HCT116 (cell line): ENCODE measurements at regions not wholly inside any gene's neighbourhood (a gene's known extent, or its start where the extent isn't known, plus 50 kb on each side); places are given as distances from the start of the nearest gene placed in this dataset.

Source experiments
- ATAC-seq: fragments of 200-7000 bp; cut with Tn5 transposase; 2 replicates; pipeline ENCODE4 v1.9.1; 2020; ENCODE audit warnings: mild to moderate bottlenecking, moderate library complexity
- BruUV-seq: library from RNA; stranded (reverse); fragments of 400-500 nt; replicated peaks from 2 replicates; lab custom pipeline; 2021; lab: Mats Ljungman, UMichigan
- CTCF ChIA-PET: fragments of 300-600 bp; sonication (Branson Sonifier 250); formaldehyde crosslinking; loops from one replicate; lab custom pipeline; 2021; ENCODE audit warnings: antibody characterized with exemption; lab: Charles Lee
- POLR2A ChIA-PET: fragments of 300-600, 350-600 bp; sonication (Branson Sonifier 250); formaldehyde crosslinking; loops from one replicate; lab custom pipeline; 2021; ENCODE audit warnings: antibody characterized with exemption; lab: Charles Lee
- RAD21 ChIA-PET, 2 experiments: fragments of 300-600 bp; sonication (Branson Sonifier 250); formaldehyde crosslinking; loops; one replicate each; lab custom pipeline; 2023; ENCODE audit warnings: low total read pairs in 2 of 2; ENCODE audit not compliant: uncharacterized antibody in 2 of 2, unreplicated experiment in 2 of 2, low non-redundant PET in 1 of 2; lab: Charles Lee
- DNase-seq: peaks from one replicate; pipeline ENCODE4 v3.0.0-alpha.2; 2010; ENCODE audit warnings: low read depth, low spot score
- H2AFZ ChIP-seq: fragments of 200-600 bp; shearing (Covaris generic), sonication (generic); 2 replicates; pipeline ENCODE4 v1.6.1; 2017; ENCODE audit warnings: low read depth, mixed run types, mixed read lengths, antibody characterized with exemption, low read length; ENCODE audit not compliant: poor library complexity, severe bottlenecking
- H3K27ac ChIP-seq: 2 replicates; pipeline ENCODE4 v1.5.1; 2012; ENCODE audit warnings: low read depth, low read length
- H3K27me3 ChIP-seq: fragments of 200-600 bp; sonication (generic); 2 replicates; pipeline ENCODE4 v1.6.1; 2016; ENCODE audit warnings: mixed run types, low read length, mixed read lengths; ENCODE audit not compliant: insufficient read depth
- H3K36me3 ChIP-seq, 2 experiments: fragments of 200-500 bp in 1 of 2; fragments of 200-600 bp in 1 of 2; sonication (Bioruptor generic) in 1 of 2; sonication (generic) in 1 of 2; 2 replicates each; pipeline versions ENCODE4 v1.5.1 to v1.6.1; 2014 to 2016; ENCODE audit warnings: low read length in 2 of 2, inconsistent platforms in 1 of 2, mixed read lengths in 1 of 2, mixed run types in 1 of 2; ENCODE audit not compliant: insufficient read depth in 2 of 2, control insufficient read depth in 1 of 2
- H3K4me1 ChIP-seq, 2 experiments: fragments of 200-600 bp in 1 of 2; sonication (generic) in 1 of 2; 2 replicates each; pipeline versions ENCODE4 v1.5.1 to v1.6.1; 2012 to 2017; ENCODE audit warnings: low read length in 2 of 2, inconsistent platforms in 1 of 2, mild to moderate bottlenecking in 1 of 2, mixed read lengths in 1 of 2, mixed run types in 1 of 2, moderate library complexity in 1 of 2; ENCODE audit not compliant: insufficient read depth in 2 of 2, control insufficient read depth in 1 of 2
- H3K4me2 ChIP-seq: fragments of 200-600 bp; sonication (generic); 2 replicates; pipeline ENCODE4 v1.6.1; 2017; ENCODE audit warnings: mixed run types, low read length, mixed read lengths
- H3K4me3 ChIP-seq, 2 experiments: fragments of 200-600 bp in 1 of 2; sonication (generic) in 1 of 2; replicated peaks in 1 of 2; 2 replicates each; pipeline ENCODE4 v1.5.1; 2011 to 2016; ENCODE audit warnings: low read length in 2 of 2, control low read depth in 1 of 2, low read depth in 1 of 2, mild to moderate bottlenecking in 1 of 2, mixed read lengths in 1 of 2, mixed run types in 1 of 2
- H3K79me2 ChIP-seq: fragments of 200-600 bp; sonication (generic); 2 replicates; pipeline ENCODE4 v1.6.1; 2017; ENCODE audit warnings: mild to moderate bottlenecking, mixed run types, low read length, moderate library complexity, mixed read lengths; ENCODE audit not compliant: insufficient read depth
- H3K9ac ChIP-seq: fragments of 200-600 bp; sonication (generic); 2 replicates; pipeline ENCODE4 v1.6.1; 2016; ENCODE audit warnings: low read length, mixed read lengths
- H3K9me2 ChIP-seq: fragments of 200-600 bp; sonication (generic), shearing (Covaris generic); 2 replicates; pipeline ENCODE4 v1.6.1; 2017; ENCODE audit warnings: mixed run types, mild to moderate bottlenecking, moderate library complexity; ENCODE audit not compliant: insufficient read depth
- H3K9me3 ChIP-seq, 2 experiments: fragments of 200-500 bp in 1 of 2; fragments of 200-600 bp in 1 of 2; sonication (Bioruptor generic) in 1 of 2; sonication (generic) in 1 of 2; 2 replicates each; pipeline ENCODE4 v1.6.1; 2014 to 2017; ENCODE audit warnings: low read length in 2 of 2, mixed read lengths in 2 of 2, inconsistent platforms in 1 of 2, low read depth in 1 of 2, mild to moderate bottlenecking in 1 of 2, mixed run types in 1 of 2, moderate library complexity in 1 of 2; ENCODE audit not compliant: control insufficient read depth in 1 of 2, insufficient read depth in 1 of 2
- H4K20me1 ChIP-seq: fragments of 200-600 bp; sonication (generic), shearing (Covaris generic); 2 replicates; pipeline ENCODE4 v1.6.1; 2017; ENCODE audit warnings: mixed run types, mild to moderate bottlenecking, moderate library complexity; ENCODE audit not compliant: insufficient read depth
- CEBPB ChIP-seq: IDR thresholded peaks from 2 replicates; pipeline ENCODE4 v1.6.1; 2012; ENCODE audit warnings: low read depth
- EGR1 ChIP-seq: IDR thresholded peaks from 2 replicates; pipeline ENCODE4 v1.6.1; 2012; ENCODE audit warnings: low read depth
- EZH2 ChIP-seq: fragments of 200-600 bp; sonication (generic); IDR thresholded peaks from 2 replicates; pipeline ENCODE4 v1.6.1; 2017; ENCODE audit warnings: antibody characterized with exemption, mixed run types
- EZH2phosphoT487 ChIP-seq: fragments of 200-600 bp; IDR thresholded peaks from 2 replicates; pipeline ENCODE4 v1.6.1; 2018; ENCODE audit warnings: antibody characterized with exemption, borderline replicate concordance
- JUND ChIP-seq: IDR thresholded peaks from 2 replicates; pipeline ENCODE4 v1.6.1; 2012
- POLR2AphosphoS5 ChIP-seq: IDR thresholded peaks from 2 replicates; pipeline ENCODE4 v1.6.1; 2011; ENCODE audit warnings: mild to moderate bottlenecking, low read depth, low read length, moderate library complexity
- RAD21 ChIP-seq: IDR thresholded peaks from 2 replicates; pipeline ENCODE4 v1.6.1; 2012; ENCODE audit warnings: low read depth, mild to moderate bottlenecking
- SIN3A ChIP-seq: IDR thresholded peaks from 2 replicates; pipeline ENCODE4 v1.6.1; 2012; ENCODE audit warnings: low read depth
- SP1 ChIP-seq: IDR thresholded peaks from 2 replicates; pipeline ENCODE4 v1.6.1; 2012; ENCODE audit warnings: low read depth
- SRF ChIP-seq: IDR thresholded peaks from 2 replicates; pipeline ENCODE4 v1.6.1; 2012; ENCODE audit warnings: low read depth
- TCF7L2 ChIP-seq: IDR thresholded peaks from 2 replicates; pipeline ENCODE4 v1.7.0; 2011; ENCODE audit warnings: borderline replicate concordance, inconsistent platforms; ENCODE audit not compliant: insufficient read depth, insufficient read length; ENCODE audit errors: extremely low read depth
- ZFX ChIP-seq: fragments of 450-650 bp; IDR thresholded peaks from 2 replicates; pipeline ENCODE4 v1.6.1; 2017
- ZNF274 ChIP-seq: fragments of 200-500 bp; sonication (Bioruptor generic); IDR thresholded peaks from 2 replicates; pipeline ENCODE4 v1.6.1; 2014; ENCODE audit warnings: mild to moderate bottlenecking, low read depth, low read length, inconsistent platforms
- intact Hi-C: fragments of 100-400 bp; cut with micrococcal nuclease; formaldehyde crosslinking; loops from 2 replicates; pipeline ENCODE4 v1.10.0; 2022
- TF ChIP-seq, protein P1 (sequence below): IDR thresholded peaks from 2 replicates; pipeline ENCODE4 v1.6.1; 2011; ENCODE audit warnings: mild to moderate bottlenecking, low read length, moderate library complexity; ENCODE audit not compliant: insufficient replicate concordance; ENCODE audit errors: extremely low read depth

- TF ChIP-seq, protein P1, sequence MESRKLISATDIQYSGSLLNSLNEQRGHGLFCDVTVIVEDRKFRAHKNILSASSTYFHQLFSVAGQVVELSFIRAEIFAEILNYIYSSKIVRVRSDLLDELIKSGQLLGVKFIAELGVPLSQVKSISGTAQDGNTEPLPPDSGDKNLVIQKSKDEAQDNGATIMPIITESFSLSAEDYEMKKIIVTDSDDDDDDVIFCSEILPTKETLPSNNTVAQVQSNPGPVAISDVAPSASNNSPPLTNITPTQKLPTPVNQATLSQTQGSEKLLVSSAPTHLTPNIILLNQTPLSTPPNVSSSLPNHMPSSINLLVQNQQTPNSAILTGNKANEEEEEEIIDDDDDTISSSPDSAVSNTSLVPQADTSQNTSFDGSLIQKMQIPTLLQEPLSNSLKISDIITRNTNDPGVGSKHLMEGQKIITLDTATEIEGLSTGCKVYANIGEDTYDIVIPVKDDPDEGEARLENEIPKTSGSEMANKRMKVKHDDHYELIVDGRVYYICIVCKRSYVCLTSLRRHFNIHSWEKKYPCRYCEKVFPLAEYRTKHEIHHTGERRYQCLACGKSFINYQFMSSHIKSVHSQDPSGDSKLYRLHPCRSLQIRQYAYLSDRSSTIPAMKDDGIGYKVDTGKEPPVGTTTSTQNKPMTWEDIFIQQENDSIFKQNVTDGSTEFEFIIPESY, result no peak
- TF ChIP-seq SRF (no peak), CEBPB (no peak), JUND (no peak), SP1 (no peak), EZH2 (no peak), EGR1 (no peak), EZH2phosphoT487 (no peak)
Observed at GRCh38 chr5:164373876-164374275, 868.5 kb downstream of the MAT2B start (continued).

GRCh38 chr5:164375051-164375450 is 869.6 kb downstream of the MAT2B start:
- no peak for ATAC-seq
- no peaks in the 10 kb centered on the region for H3K27me3 ChIP-seq
- no peaks in the 10 kb centered on the region for H3K4me1 ChIP-seq
- H3K9me2 ChIP-seq, result no peaks in the 10 kb centered on the region
- H3K9ac ChIP-seq, result no peak overlapping the region
- no peak overlapping the region for H3K4me3 ChIP-seq
- POLR2A ChIA-PET, result no interaction called here
- no peak overlapping the region for H2AFZ ChIP-seq
- H4K20me1 ChIP-seq, result no peaks in the 10 kb centered on the region
- H3K4me2 ChIP-seq, result no peak overlapping the region
- no peaks in the 10 kb centered on the region for H3K36me3 ChIP-seq
- H3K9me3 ChIP-seq, result peaks cover 5 to 14% of the 10 kb centered on the region in 2 experiments; a peak in 2 of 4 replicates
- H3K27ac ChIP-seq, result no peak overlapping the region
- CTCF ChIA-PET, result no interaction called here
- H3K79me2 ChIP-seq, result no peaks in the 10 kb centered on the region
- RAD21 ChIA-PET, result no interaction called here
- TF ChIP-seq TCF7L2 (no peak), ZNF274 (no peak), SIN3A (no peak), CEBPB (no peak), EZH2 (no peak), ZFX (no peak), POLR2AphosphoS5 (no peak), EZH2phosphoT487 (no peak), RAD21 (no peak)
- TF ChIP-seq, protein P1, result no peak
- TF ChIP-seq, all 23 proteins: peak for 0
- BruUV-seq, result no TSS peak
- intact Hi-C loops, result no loop called here
- DNase-seq, result no peak
